Muscle layer of colon (tissue), 2 donors: ENCODE measurements at regions not wholly inside any gene's neighbourhood (a gene's known extent, or its start where the extent isn't known, plus 50 kb on each side); places are given as distances from the start of the nearest gene placed in this dataset.

Source experiments
- H3K27ac ChIP-seq: one replicate; pipeline ENCODE4 v1.7.0; 2013; ENCODE audit warnings: low read depth, mild to moderate bottlenecking, low read length, moderate library complexity
- H3K27me3 ChIP-seq, 2 donors: one replicate each; pipeline ENCODE4 v1.7.0; 2013; ENCODE audit warnings: low read length in 2 of 2, mild to moderate bottlenecking in 2 of 2; ENCODE audit not compliant: insufficient read depth in 2 of 2, control insufficient read depth in 1 of 2
- H3K36me3 ChIP-seq: one replicate; pipeline ENCODE4 v1.7.0; 2013; ENCODE audit warnings: mild to moderate bottlenecking, low read length; ENCODE audit not compliant: insufficient read depth
- H3K4me1 ChIP-seq: one replicate; pipeline ENCODE4 v1.7.0; 2013; ENCODE audit warnings: mild to moderate bottlenecking, low read length; ENCODE audit not compliant: insufficient read depth
- H3K4me3 ChIP-seq, 2 donors: one replicate each; pipeline ENCODE4 v1.7.0; 2013; ENCODE audit warnings: low read length in 2 of 2, low read depth in 1 of 2, mild to moderate bottlenecking in 1 of 2, moderate library complexity in 1 of 2
- H3K9ac ChIP-seq: one replicate; pipeline ENCODE4 v1.7.0; 2013; ENCODE audit warnings: low read length
- H3K9me3 ChIP-seq: one replicate; pipeline ENCODE4 v1.7.0; 2013; ENCODE audit warnings: mild to moderate bottlenecking, low read length
- donor health status: abdominal sarcoma.
- donor health status: Adenocarcinoma of cecum.

DNA sequence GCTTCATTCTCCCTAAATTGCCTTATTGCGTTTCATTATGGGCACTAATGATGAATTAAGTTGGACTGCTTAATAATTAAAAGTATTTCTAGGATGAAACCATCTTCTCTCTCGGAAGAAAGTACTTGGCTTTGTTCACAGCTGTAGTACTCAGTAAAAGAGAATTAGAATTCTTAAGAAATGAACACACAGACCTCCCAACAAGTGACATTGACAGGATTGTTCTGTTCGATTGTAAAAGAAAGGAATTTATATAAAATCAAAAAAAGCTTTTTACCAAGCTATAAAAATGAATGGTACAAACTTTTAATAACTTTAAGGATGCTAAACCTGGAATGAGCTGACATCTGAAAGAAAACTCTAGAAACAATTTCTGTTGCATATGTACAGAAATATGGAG is 416.4 kb upstream of the THRB start:
- no peak overlapping the region for H3K4me3 ChIP-seq

DNA sequence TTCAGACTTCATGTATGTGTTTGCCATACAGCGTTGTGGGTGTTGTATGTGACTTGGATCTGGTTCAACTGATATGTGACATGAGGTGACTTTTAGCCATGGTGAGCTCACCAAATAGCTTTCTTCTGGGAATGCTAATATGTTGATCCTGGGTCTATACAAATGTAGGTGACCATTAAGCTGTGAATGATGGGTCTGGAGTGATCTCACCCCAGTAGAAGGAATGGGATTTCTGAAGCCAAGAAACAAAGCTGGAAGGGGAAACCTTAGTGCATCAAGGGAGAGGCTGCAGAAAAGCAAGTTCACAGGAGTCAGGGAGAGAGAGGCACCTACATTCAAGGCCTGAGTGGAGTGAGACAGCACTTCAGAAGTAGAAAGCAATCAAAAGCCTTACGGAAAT is 421.0 kb upstream of the THRB start:
- no peaks in the 10 kb centered on the region for H3K9me3 ChIP-seq
- no peaks in the 10 kb centered on the region for H3K4me1 ChIP-seq
- no peak overlapping the region for H3K27ac ChIP-seq
- no peaks in the 10 kb centered on the region for H3K27me3 ChIP-seq
- H3K9ac ChIP-seq: no peak overlapping the region
- H3K4me3 ChIP-seq: no peak overlapping the region
- H3K36me3 ChIP-seq: no peaks in the 10 kb centered on the region

More for the DNA sequence above, 416.4 kb upstream of the THRB start:
- Histone ChIP-seq H3K9me3 (no peaks in the 10 kb centered on the region), H3K27ac (no peak overlapping the region), H3K9ac (no peak overlapping the region), H3K36me3 (no peaks in the 10 kb centered on the region), H3K27me3 (no peaks in the 10 kb centered on the region), H3K4me1 (no peaks in the 10 kb centered on the region)

DNA sequence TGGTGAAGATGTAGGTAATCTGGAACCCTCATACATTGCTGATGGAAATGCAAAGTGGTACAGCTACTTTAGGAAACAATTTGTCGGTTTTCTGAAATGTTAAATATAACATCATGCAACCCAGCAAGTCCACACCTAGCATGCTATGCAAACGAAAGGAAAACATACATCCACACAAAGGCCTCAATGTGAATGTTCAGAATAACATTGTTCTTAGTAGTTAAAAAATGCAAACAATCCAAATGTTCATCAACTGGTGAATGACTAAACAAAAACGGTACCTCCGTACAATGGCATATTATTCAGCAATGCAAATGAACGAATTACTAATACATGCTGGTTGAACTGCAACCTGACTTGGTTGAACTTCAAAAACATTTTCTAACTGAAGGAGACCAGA is 423.3 kb upstream of the THRB start:
- Histone ChIP-seq H3K4me1 (no peaks in the 10 kb centered on the region), H3K9me3 (no peaks in the 10 kb centered on the region), H3K27ac (no peak overlapping the region), H3K36me3 (no peaks in the 10 kb centered on the region), H3K9ac (no peak overlapping the region), H3K27me3 (no peaks in the 10 kb centered on the region), H3K4me3 (no peak overlapping the region)

DNA sequence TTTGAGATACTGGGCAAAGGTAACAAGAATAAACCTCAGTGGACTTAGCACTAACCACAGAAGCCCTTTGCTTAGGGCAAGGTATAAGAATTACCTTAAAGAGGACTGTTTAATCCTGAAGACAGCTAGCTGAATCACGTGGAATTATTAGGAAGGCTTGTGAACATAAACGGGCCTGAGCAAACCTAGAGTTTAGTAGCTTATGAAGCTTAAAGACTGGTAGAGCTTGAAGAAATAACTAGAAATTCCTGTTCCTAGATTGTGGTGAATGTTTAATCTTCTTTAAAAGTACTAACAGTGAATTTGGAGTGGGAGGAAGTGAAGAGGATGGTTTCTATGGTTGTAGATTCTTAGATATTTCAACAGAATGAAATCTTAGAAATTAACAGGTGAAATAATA is 428.9 kb upstream of the THRB start:
- H3K36me3 ChIP-seq: no peaks in the 10 kb centered on the region
- no peak overlapping the region for H3K4me3 ChIP-seq
- no peak overlapping the region for H3K9ac ChIP-seq
- no peak overlapping the region for H3K27ac ChIP-seq
- no peaks in the 10 kb centered on the region for H3K27me3 ChIP-seq
- H3K9me3 ChIP-seq: no peaks in the 10 kb centered on the region
- H3K4me1 ChIP-seq: no peaks in the 10 kb centered on the region

DNA sequence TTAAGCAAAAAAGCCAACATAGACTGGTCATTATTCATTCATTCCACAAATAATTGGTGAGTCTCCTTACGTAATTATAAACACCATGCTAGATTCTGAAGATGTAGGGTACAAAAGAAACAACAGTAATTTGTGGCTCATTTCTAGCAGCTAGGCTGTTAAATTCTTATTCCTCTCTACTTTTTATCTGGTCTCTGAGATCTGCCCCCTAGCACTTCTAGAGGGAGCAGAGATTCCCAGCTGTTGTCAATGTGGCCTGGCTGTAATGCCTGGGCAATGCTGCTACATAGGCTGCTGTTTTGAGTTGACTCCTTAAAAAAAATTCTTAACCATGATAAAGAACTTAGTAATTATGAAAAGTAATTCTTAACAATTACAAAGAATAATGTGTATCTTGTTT is 434.9 kb upstream of the THRB start:
- H3K36me3 ChIP-seq: no peaks in the 10 kb centered on the region
- H3K27me3 ChIP-seq: no peaks in the 10 kb centered on the region
- no peaks in the 10 kb centered on the region for H3K9me3 ChIP-seq
- no peak overlapping the region for H3K4me3 ChIP-seq
- no peak overlapping the region for H3K27ac ChIP-seq
- no peaks in the 10 kb centered on the region for H3K4me1 ChIP-seq
- H3K9ac ChIP-seq: no peak overlapping the region

DNA sequence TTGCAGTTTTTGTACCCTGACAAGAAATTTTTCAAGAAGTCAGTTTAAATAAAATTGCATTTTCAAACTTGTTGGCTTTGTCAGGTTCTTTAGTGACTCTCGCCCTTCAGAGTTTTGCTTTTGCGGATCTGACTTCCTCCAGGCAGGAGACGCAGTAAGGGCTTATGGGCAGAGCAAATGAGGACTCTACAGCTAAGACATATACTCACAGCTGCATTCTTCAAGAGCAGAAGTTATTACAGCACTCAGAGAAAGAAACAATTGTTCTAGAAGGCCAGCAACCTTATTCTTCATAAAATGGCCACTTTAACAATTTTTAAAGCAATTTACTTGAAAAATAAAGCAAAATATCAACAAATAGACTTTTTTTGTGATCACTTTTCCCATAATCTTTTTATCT is 438.8 kb upstream of the THRB start:
- H3K36me3 ChIP-seq: no peaks in the 10 kb centered on the region
- no peak overlapping the region for H3K27ac ChIP-seq
- H3K4me1 ChIP-seq: no peaks in the 10 kb centered on the region
- no peak overlapping the region for H3K4me3 ChIP-seq
- H3K27me3 ChIP-seq: no peaks in the 10 kb centered on the region
- no peak overlapping the region for H3K9ac ChIP-seq
- H3K9me3 ChIP-seq: no peaks in the 10 kb centered on the region

DNA sequence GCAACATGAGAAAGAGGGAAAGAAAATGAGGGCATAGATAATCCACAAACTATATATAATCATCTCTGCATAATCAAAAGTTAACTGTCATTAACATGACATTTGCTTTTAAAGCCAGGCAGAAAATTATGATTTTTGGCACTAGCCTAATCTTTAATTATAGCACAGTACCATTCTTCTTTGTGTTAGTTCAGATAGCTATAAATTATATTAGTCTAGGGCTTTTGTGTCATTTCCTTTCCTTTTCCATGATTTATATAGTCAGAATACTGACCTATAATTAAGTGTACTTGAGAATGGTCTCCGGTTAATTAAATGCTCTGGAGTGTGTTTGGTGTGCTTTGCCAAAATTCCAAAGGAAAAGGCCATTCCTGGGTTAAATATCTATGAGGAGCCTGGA is 441.9 kb upstream of the THRB start:
- Histone ChIP-seq H3K36me3 (no peaks in the 10 kb centered on the region), H3K4me1 (no peaks in the 10 kb centered on the region), H3K27ac (no peak overlapping the region), H3K9me3 (no peaks in the 10 kb centered on the region), H3K4me3 (no peak overlapping the region), H3K27me3 (no peaks in the 10 kb centered on the region), H3K9ac (no peak overlapping the region)

DNA sequence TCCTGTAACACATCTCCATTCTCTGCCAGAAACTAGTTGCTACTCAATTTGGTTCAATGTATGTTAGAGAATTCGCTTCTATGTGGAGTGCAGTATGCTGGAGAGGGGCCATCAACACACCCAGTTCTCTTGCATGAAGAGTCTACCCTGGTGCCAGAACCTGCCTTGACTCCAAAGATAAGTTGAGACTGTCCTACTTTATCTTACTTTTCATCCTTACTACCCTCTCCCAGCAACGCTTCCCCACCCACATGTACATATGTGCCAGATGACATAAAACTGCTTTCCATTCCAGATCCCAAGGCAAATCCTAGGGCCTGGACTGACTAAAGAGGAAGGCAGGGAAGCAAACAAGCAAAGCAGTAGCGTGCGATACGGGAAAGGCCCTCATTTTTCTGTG is 442.6 kb upstream of the THRB start:
- Histone ChIP-seq H3K27me3 (no peaks in the 10 kb centered on the region), H3K36me3 (no peaks in the 10 kb centered on the region), H3K27ac (no peak overlapping the region), H3K4me3 (no peak overlapping the region), H3K4me1 (no peaks in the 10 kb centered on the region), H3K9me3 (no peaks in the 10 kb centered on the region), H3K9ac (no peak overlapping the region)

DNA sequence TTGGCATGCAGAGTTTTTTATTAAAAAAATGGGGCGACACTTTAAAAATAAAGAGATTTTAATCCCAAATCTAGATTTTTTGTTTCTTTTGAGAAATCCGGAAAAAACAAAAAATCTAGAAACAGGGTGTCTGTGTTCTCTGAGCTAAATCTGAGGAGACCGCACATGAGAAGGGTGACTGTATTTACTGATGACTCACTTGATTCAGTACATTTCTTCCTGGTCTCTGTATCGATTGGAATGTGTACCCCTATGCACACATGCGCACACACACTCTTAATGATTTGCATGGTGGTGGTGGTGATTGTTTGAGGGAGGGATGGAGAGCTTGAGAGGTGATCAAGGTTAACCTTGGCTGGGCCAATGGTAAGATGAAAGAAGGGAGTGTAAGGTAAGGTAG is 443.1 kb upstream of the THRB start:
- H3K27ac ChIP-seq: no peak overlapping the region

DNA sequence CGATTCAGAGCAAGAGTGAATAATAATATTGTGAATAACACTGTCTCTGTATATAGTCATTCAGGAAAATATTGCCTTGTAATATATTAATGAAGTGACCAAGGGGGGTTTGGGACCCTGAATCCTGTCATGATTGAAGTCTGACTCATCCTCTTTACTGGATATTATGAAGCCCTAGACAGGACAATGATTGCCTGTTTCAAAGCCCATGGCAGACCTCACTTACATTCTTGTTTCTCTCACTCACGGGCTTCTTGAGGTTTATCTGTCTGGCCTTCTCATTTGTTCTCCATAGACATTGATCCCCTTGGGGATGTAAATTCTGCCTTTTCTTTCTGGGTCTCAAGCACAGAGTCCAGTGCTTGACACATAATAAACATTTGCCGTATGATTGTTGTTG is 449.3 kb upstream of the THRB start:
- no peaks in the 10 kb centered on the region for H3K36me3 ChIP-seq
- H3K27ac ChIP-seq: no peak overlapping the region
- no peak overlapping the region for H3K4me3 ChIP-seq
- no peak overlapping the region for H3K9ac ChIP-seq
- no peaks in the 10 kb centered on the region for H3K4me1 ChIP-seq
- H3K27me3 ChIP-seq: no peaks in the 10 kb centered on the region
- H3K9me3 ChIP-seq: no peaks in the 10 kb centered on the region

More for the DNA sequence above, 443.1 kb upstream of the THRB start:
- H3K36me3 ChIP-seq: no peaks in the 10 kb centered on the region
- no peaks in the 10 kb centered on the region for H3K27me3 ChIP-seq
- H3K9ac ChIP-seq: no peak overlapping the region
- H3K9me3 ChIP-seq: no peaks in the 10 kb centered on the region
- no peaks in the 10 kb centered on the region for H3K4me1 ChIP-seq
- no peak overlapping the region for H3K4me3 ChIP-seq

DNA sequence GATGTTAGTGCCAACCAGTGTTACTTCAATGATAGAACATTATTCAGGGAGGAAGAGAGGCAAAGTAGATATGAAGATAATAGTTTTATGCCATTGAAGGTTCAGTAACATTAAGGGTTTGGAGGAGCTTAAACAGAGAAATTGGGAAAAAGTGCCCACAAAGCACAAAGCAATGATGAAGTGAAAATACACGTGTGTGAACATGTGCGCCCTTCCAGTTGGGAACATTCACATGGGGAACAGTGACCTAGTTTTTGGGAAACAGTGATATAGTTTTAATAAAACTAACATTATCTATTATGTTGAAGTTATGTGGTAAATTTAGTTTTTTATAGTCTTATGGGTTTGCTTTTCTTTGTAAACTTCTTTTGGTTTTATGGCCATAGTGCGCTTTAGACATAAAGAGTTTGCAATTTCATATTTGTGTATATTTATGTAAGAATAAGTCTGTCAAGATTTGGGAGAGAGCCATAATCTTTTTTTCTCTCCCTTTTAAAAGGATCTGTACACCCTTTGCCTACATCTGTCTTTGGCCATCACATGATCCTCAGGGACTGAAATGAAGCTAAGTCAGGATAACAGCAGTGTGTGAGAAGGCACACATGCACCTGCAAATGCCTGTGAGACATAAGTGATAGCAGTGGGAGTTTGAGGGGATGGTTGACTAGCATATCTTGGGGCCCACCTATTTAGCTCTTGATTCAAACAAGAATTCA is 450.3 kb upstream of the THRB start:
- no peaks in the 10 kb centered on the region for H3K4me1 ChIP-seq
- H3K36me3 ChIP-seq: no peaks in the 10 kb centered on the region
- H3K4me3 ChIP-seq: no peak overlapping the region

DNA sequence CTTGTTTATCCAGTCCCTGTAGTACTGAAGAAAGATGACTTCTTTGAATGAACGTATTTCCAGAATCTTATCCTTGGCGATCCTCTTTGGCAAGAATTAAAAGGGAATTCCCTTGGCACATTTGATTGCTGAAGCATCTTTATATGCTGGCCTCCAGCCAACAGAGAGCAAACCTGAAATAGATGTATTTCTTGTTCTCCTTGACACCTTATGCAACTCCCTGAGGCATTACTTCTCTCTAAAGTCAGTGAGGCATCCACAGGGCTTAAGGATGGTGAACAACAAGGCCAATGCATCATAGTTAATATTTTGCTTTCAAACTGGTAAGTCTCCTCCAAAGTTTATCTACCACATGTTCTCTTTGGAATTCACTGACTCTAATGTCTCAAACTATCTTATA is 450.9 kb upstream of the THRB start:
- Histone ChIP-seq H3K27ac (no peak overlapping the region), H3K27me3 (no peaks in the 10 kb centered on the region), H3K36me3 (no peaks in the 10 kb centered on the region), H3K9me3 (no peaks in the 10 kb centered on the region), H3K4me3 (no peak overlapping the region), H3K4me1 (no peaks in the 10 kb centered on the region), H3K9ac (no peak overlapping the region)

More for the DNA sequence above, 450.3 kb upstream of the THRB start:
- no peaks in the 10 kb centered on the region for H3K27me3 ChIP-seq
- H3K9me3 ChIP-seq: no peaks in the 10 kb centered on the region
- H3K9ac ChIP-seq: no peak overlapping the region
- H3K27ac ChIP-seq: no peak overlapping the region
